ENCODE measurements at regions not wholly inside any gene's neighbourhood (a gene's known extent, or its start where the extent isn't known, plus 50 kb on each side); places are given as distances from the start of the nearest gene placed in this dataset.

DNA sequence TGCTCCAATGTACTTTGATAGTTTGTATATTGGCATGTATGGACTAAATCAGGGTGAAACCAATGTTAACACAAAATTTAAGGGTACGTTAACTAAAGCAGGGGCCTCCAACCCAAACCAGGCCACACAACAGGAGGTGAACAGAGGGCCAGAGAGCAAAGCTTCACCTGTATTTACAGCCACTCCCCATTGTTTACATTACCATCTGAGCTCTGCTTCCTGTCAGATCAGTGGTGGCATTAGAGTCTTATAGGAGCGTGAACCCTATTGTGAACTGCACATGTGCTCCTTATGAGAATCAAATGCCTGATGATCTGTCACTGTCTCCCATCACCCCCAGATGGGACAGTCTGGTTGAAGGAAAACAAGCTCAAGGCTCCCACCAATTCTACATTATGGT lies 62.0 kb upstream of the SCIN start:
- H3K4me1 ChIP-seq (ENCODE audit: control insufficient read depth in 5 of 5, insufficient read depth in 5 of 5, low read length in 5 of 5): no peaks in the 10 kb centered on the region
- H3K9ac ChIP-seq (ENCODE audit: low read length in 5 of 5): no peak overlapping the region
- no peak overlapping the region for H3K4me3 ChIP-seq (ENCODE audit: low read depth in 1 of 5, low read length in 5 of 5)
- no peaks in the 10 kb centered on the region for H3K9me3 ChIP-seq (ENCODE audit: control insufficient read depth in 5 of 5, low read length in 5 of 5)
- H3K36me3 ChIP-seq (ENCODE audit: control insufficient read depth in 5 of 5, insufficient read depth in 5 of 5, low read length in 5 of 5): no peaks in the 10 kb centered on the region
- no peak overlapping the region for H3K27ac ChIP-seq (ENCODE audit: low read depth, low read length)
- H3K27me3 ChIP-seq (ENCODE audit: control insufficient read depth in 5 of 5, insufficient read depth in 4 of 5, low read length in 5 of 5): no peaks in the 10 kb centered on the region

DNA sequence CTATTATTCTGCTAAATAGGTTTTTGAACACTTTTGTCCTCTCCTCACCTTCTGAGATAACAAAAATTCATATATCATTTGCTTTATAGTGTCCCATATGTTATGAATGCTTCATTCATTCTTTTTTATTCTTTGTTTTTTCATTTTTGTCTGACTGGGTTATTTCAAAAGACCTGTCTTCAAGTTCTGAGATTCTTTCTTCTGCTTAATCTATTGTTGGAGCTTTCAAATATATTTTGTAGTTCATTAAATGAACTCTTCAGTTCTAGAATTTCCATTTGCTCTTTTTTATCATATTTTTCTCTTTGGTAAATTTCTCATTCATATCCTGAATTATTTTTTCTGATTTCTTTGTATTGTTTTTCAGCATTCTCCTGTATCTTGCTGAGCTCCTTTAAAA lies 53.1 kb upstream of the SCIN start:
- peaks cover 0 to 16% (median 0%) of the 10 kb centered on the region in 5 donors for H3K9me3 ChIP-seq (ENCODE audit: control insufficient read depth in 5 of 5, low read length in 5 of 5)
- H3K27ac ChIP-seq (ENCODE audit: low read depth, low read length): no peak overlapping the region
- no peaks in the 10 kb centered on the region for H3K27me3 ChIP-seq (ENCODE audit: control insufficient read depth in 5 of 5, insufficient read depth in 4 of 5, low read length in 5 of 5)
- H3K4me1 ChIP-seq (ENCODE audit: control insufficient read depth in 5 of 5, insufficient read depth in 5 of 5, low read length in 5 of 5): no peaks in the 10 kb centered on the region
- H3K4me3 ChIP-seq (ENCODE audit: low read depth in 1 of 5, low read length in 5 of 5): no peak overlapping the region
- H3K36me3 ChIP-seq (ENCODE audit: control insufficient read depth in 5 of 5, insufficient read depth in 5 of 5, low read length in 5 of 5): no peaks in the 10 kb centered on the region
- no peak overlapping the region for H3K9ac ChIP-seq (ENCODE audit: low read length in 5 of 5)

DNA sequence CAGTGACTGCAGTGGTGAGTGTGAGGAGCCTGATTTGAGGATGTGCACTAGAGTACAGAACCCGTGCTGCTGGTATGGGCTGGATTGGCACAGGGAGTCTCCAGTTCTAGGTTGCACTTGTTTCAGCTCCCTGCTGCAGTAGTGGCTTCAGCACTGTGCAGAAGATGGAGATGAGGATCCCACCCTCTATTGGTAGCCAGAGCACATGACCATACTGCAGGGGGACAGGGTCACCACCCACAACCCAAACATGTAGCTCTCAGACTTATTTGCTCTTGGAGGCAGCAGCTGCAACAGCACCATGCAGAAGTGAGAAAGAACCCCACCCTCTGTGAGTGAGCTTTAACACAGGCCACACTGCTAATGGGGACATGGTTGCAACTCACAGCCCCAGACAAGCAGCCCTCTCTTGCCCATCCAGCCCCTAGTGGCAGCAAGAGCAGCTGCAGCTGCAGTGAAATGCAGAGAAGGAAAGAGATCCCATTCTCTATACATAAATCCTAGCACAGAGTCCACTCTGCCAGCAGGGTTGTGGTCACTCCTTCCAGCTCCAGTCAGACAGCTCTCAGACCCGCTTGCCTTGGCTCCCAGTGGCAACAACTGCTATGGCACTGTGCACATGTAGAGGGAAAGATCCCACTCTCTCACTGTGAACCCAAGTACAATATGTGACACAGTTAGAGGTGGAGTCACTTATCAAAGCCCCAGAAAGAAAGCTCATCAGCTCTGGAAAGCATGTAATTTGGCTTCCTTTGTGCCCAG lies 51.4 kb upstream of the SCIN start:
- H3K9me3 ChIP-seq (ENCODE audit: control insufficient read depth in 5 of 5, low read length in 5 of 5): peaks cover 0 to 16% (median 0%) of the 10 kb centered on the region in 5 donors
- H3K9ac ChIP-seq (ENCODE audit: low read length in 5 of 5): no peak overlapping the region
- H3K4me3 ChIP-seq (ENCODE audit: low read depth in 1 of 5, low read length in 5 of 5): no peak overlapping the region
- H3K27ac ChIP-seq (ENCODE audit: low read depth, low read length): no peak overlapping the region
- H3K4me1 ChIP-seq (ENCODE audit: control insufficient read depth in 5 of 5, insufficient read depth in 5 of 5, low read length in 5 of 5): no peaks in the 10 kb centered on the region
- no peaks in the 10 kb centered on the region for H3K36me3 ChIP-seq (ENCODE audit: control insufficient read depth in 5 of 5, insufficient read depth in 5 of 5, low read length in 5 of 5)
- H3K27me3 ChIP-seq (ENCODE audit: control insufficient read depth in 5 of 5, insufficient read depth in 4 of 5, low read length in 5 of 5): no peaks in the 10 kb centered on the region

GRCh38 chr7:12519682-12520009 lies 50.9 kb upstream of the SCIN start:
- no peak overlapping the region for H3K27ac ChIP-seq (ENCODE audit: low read depth, low read length)
- H3K9me3 ChIP-seq (ENCODE audit: control insufficient read depth in 5 of 5, low read length in 5 of 5): peaks cover 0 to 13% (median 0%) of the 10 kb centered on the region in 5 donors
- no peaks in the 10 kb centered on the region for H3K4me1 ChIP-seq (ENCODE audit: control insufficient read depth in 5 of 5, insufficient read depth in 5 of 5, low read length in 5 of 5)
- no peak overlapping the region for H3K4me3 ChIP-seq (ENCODE audit: low read depth in 1 of 5, low read length in 5 of 5)
- no peak overlapping the region for H3K9ac ChIP-seq (ENCODE audit: low read length in 5 of 5)
- H3K36me3 ChIP-seq (ENCODE audit: control insufficient read depth in 5 of 5, insufficient read depth in 5 of 5, low read length in 5 of 5): no peaks in the 10 kb centered on the region
- no peaks in the 10 kb centered on the region for H3K27me3 ChIP-seq (ENCODE audit: control insufficient read depth in 5 of 5, insufficient read depth in 4 of 5, low read length in 5 of 5)
